ENCODE measurements at regions not wholly inside any gene's neighbourhood (a gene's known extent, or its start where the extent isn't known, plus 50 kb on each side); places are given as distances from the start of the nearest gene placed in this dataset.

GRCh38 chr6:105591053-105591452, 188.2 kb upstream of the PREP start:
- TF ChIP-seq CTCF (IDR thresholded peaks at IDR 0.05; ENCODE audit: low read depth, low read length, missing input control) = no peak
- no peak for TF ChIP-seq HNF4G (IDR thresholded peaks at IDR 0.05)
- TF ChIP-seq YY1 (IDR thresholded peaks at IDR 0.05) = no peak
- TF ChIP-seq GABPA (IDR thresholded peaks at IDR 0.05 in 1 of 2, conservative IDR thresholded peaks at IDR 0.05 in 1 of 2) = no peak
- TF ChIP-seq ZBTB33 (IDR thresholded peaks at IDR 0.05) = no peak
- TF ChIP-seq TAF1 (conservative IDR thresholded peaks at IDR 0.05) = no peak
- no peak for TF ChIP-seq EGR1 (IDR thresholded peaks at IDR 0.05; ENCODE audit: low read depth in 2 of 2)
- no peak for TF ChIP-seq MAX (IDR thresholded peaks at IDR 0.05)
- TF ChIP-seq FOXA2 (IDR thresholded peaks at IDR 0.05) = no peak
- no peak for TF ChIP-seq FOXA1 (IDR thresholded peaks at IDR 0.05)
- TF ChIP-seq NR2F2 (IDR thresholded peaks at IDR 0.05) = no peak
- no peak for TF ChIP-seq SP1 (IDR thresholded peaks at IDR 0.05)
- 65% methylated on average over 2 of the region's 2 CpGs for WGBS
- Histone ChIP-seq H3K9ac (ENCODE audit: low read depth in 1 of 2, low read length in 2 of 2) (no peak overlapping the region), H3K27me3 (ENCODE audit: control insufficient read depth in 4 of 4, insufficient read depth in 4 of 4, low read length in 3 of 4) (no peaks in the 10 kb centered on the region), H3K36me3 (ENCODE audit: control insufficient read depth in 4 of 4, insufficient read depth in 3 of 4, low read depth in 1 of 4, low read length in 3 of 4) (no peaks in the 10 kb centered on the region), H3K27ac (ENCODE audit: low read depth in 1 of 2, low read length in 2 of 2) (no peak overlapping the region), H3K4me3 (ENCODE audit: low read depth in 1 of 3, low read length in 3 of 3) (no peak overlapping the region), H3K4me1 (ENCODE audit: control insufficient read depth in 4 of 4, insufficient read depth in 4 of 4, low read length in 3 of 4) (no peaks in the 10 kb centered on the region), H3K9me3 (ENCODE audit: control insufficient read depth in 4 of 4, low read length in 3 of 4) (no peaks in the 10 kb centered on the region)
- DNase-seq (ENCODE audit: low spot score) = no peak

GRCh38 chr6:105588123-105588710, 185.3 kb upstream of the PREP start:
- H3K27ac ChIP-seq (ENCODE audit: low read depth in 1 of 2, low read length in 2 of 2) = no peak overlapping the region
- whole genome bisulfite sequencing = 82% methylated on average over 6 of the region's 6 CpGs
- H3K27me3 ChIP-seq (ENCODE audit: control insufficient read depth in 4 of 4, insufficient read depth in 4 of 4, low read length in 3 of 4) = peaks cover 0 to under 1% (median 0%) of the 10 kb centered on the region in 4 donors
- DNase-seq (ENCODE audit: low spot score) = no peak
- H3K4me1 ChIP-seq (ENCODE audit: control insufficient read depth in 4 of 4, insufficient read depth in 4 of 4, low read length in 3 of 4) = no peaks in the 10 kb centered on the region
- H3K9me3 ChIP-seq (ENCODE audit: control insufficient read depth in 4 of 4, low read length in 3 of 4) = no peaks in the 10 kb centered on the region
- H3K36me3 ChIP-seq (ENCODE audit: control insufficient read depth in 4 of 4, insufficient read depth in 3 of 4, low read depth in 1 of 4, low read length in 3 of 4) = no peaks in the 10 kb centered on the region
- H3K4me3 ChIP-seq (ENCODE audit: low read depth in 1 of 3, low read length in 3 of 3) = no peak overlapping the region
- TF ChIP-seq ATF3 (IDR thresholded peaks at IDR 0.05) (no peak), JUND (IDR thresholded peaks at IDR 0.05) (no peak), HNF4A (conservative IDR thresholded peaks at IDR 0.05) (no peak), FOXA1 (IDR thresholded peaks at IDR 0.05) (no peak), NR2F2 (IDR thresholded peaks at IDR 0.05) (no peak), HNF4G (IDR thresholded peaks at IDR 0.05) (no peak)
- no peak overlapping the region for H3K9ac ChIP-seq (ENCODE audit: low read depth in 1 of 2, low read length in 2 of 2)
